Skeletal muscle tissue (tissue), 3 donors: ENCODE measurements at regions not wholly inside any gene's neighbourhood (a gene's known extent, or its start where the extent isn't known, plus 50 kb on each side); places are given as distances from the start of the nearest gene placed in this dataset.
A peak's percentile ranks its signal among the peaks of the same experiment; 100 is the strongest.

Experiments
- H3K27ac ChIP-seq: one replicate; pipeline ENCODE4 v1.7.0; 2013; ENCODE audit warnings: mild to moderate bottlenecking, low read depth, low read length, inconsistent platforms
- H3K27me3 ChIP-seq, 3 donors: one replicate each; pipeline ENCODE4 v1.7.0; 2013; ENCODE audit warnings: low read length in 3 of 3; ENCODE audit not compliant: control insufficient read depth in 3 of 3, insufficient read depth in 3 of 3
- H3K36me3 ChIP-seq, 3 donors: one replicate each; pipeline ENCODE4 v1.7.0; 2013; ENCODE audit warnings: low read length in 3 of 3; ENCODE audit not compliant: control insufficient read depth in 3 of 3, insufficient read depth in 3 of 3
- H3K4me1 ChIP-seq, 3 donors: one replicate each; pipeline ENCODE4 v1.7.0; 2013; ENCODE audit warnings: low read length in 3 of 3, mild to moderate bottlenecking in 3 of 3; ENCODE audit not compliant: control insufficient read depth in 3 of 3, insufficient read depth in 3 of 3
- H3K4me3 ChIP-seq, 3 donors: one replicate each; pipeline ENCODE4 v1.7.0; 2013; ENCODE audit warnings: low read length in 3 of 3
- H3K9ac ChIP-seq, 3 donors: one replicate each; pipeline ENCODE4 v1.7.0; 2013; ENCODE audit warnings: low read length in 3 of 3, mild to moderate bottlenecking in 3 of 3, moderate library complexity in 2 of 3, low read depth in 1 of 3
- H3K9me3 ChIP-seq, 3 donors: one replicate each; pipeline ENCODE4 v1.7.0; 2013; ENCODE audit warnings: low read length in 3 of 3; ENCODE audit not compliant: control insufficient read depth in 3 of 3
- donor health status: Osteomylitis.

DNA sequence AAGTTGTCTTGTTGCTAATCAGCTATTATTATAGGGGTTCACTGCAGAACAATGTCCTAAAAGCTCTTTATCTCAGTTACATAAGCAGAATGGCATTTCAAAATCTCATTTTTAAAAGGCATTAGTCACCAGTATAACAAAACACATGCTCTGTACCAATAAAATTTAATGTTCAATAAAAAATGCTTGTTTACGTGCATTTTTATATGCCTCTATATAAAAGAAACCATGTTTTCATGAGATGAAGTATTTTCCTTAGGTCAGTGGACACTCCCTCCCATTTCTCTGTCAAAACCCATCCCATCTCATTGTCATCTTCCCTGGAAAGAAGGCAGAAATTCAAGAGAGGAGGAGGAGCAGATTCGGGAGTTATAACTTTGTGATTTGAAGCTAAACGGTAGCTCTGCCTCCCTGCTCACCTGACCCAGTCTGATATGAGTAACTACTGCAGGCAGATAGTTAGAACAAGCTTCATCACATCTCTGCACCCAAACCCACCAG, 231.9 kb upstream of the SIX2 start:
- H3K9ac ChIP-seq = no peak overlapping the region
- H3K9me3 ChIP-seq = no peaks in the 10 kb centered on the region
- no peak overlapping the region for H3K4me3 ChIP-seq
- H3K4me1 ChIP-seq = peaks cover 40 to 51% (median 47%) of the 10 kb centered on the region in 3 donors
- H3K27ac ChIP-seq = peak overlapping the region; percentile 80
- no peaks in the 10 kb centered on the region for H3K36me3 ChIP-seq
- H3K27me3 ChIP-seq = no peaks in the 10 kb centered on the region

DNA sequence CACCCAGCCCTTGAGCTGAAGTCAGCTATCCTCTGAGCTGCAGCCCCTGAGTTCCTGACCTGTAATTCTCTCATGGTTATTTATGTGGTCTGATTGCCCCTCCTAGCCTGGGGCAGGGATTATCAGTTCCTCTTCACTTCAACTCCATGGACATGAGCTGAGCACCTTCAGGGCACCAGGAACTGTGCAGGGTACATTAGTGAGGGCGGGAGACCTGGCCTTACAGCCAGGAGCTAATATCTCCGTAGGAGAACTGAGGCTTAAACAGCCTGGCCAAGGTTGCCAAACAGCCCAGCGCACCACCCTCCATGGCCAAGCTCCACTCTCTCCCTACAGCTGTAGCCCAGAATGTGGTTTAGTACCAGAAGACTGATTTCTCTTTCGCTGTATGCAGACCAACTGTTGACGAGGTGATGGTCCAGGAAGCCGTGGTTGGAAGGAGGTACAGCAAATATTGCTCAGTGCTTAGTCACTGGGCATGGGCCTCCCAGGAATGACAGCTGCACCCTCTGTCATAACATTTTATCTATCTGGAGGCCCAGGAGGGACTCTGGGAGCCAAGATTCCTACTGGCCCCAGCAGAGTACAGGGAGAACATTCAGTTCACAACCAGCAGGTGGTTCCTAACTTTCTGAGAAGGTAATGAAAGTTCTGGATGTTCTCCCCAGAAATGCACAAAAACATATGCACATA, 228.7 kb upstream of the SIX2 start:
- Histone ChIP-seq H3K9ac (peak overlapping the region in 2 of 3 donors; percentile 37 to 55), H3K27ac (peak overlapping the region; percentile 84), H3K4me1 (peaks cover 40 to 46% (median 42%) of the 10 kb centered on the region in 3 donors), H3K36me3 (no peaks in the 10 kb centered on the region), H3K9me3 (no peaks in the 10 kb centered on the region), H3K27me3 (no peaks in the 10 kb centered on the region), H3K4me3 (peak overlapping the region; percentile 4 to 56 (median 38))

DNA sequence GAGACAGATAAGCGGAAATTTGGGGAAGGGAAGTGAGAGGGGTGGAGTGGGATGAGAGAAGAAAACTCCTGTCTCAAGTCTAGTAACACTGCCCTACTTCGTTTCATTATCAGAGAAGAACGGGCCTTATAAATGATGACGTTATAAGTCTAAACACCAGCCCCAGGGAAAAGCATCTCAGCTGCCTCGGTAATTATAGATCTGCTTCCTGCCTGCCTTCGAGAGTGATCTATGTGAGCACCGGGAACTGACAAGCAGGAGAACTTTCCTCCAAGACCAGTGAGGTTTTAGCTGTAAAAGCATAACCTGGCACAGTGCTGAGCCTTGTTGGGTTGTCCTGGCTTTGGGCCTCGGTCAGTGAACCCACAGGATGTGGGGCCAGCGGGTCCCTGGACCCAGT, 227.9 kb upstream of the SIX2 start:
- Histone ChIP-seq H3K4me3 (no peak overlapping the region), H3K9me3 (no peaks in the 10 kb centered on the region), H3K9ac (peak overlapping the region in 1 of 3 donors; percentile 55), H3K4me1 (peaks cover 32 to 37% (median 34%) of the 10 kb centered on the region in 3 donors), H3K36me3 (no peaks in the 10 kb centered on the region), H3K27ac (peak overlapping the region; percentile 84), H3K27me3 (no peaks in the 10 kb centered on the region)

DNA sequence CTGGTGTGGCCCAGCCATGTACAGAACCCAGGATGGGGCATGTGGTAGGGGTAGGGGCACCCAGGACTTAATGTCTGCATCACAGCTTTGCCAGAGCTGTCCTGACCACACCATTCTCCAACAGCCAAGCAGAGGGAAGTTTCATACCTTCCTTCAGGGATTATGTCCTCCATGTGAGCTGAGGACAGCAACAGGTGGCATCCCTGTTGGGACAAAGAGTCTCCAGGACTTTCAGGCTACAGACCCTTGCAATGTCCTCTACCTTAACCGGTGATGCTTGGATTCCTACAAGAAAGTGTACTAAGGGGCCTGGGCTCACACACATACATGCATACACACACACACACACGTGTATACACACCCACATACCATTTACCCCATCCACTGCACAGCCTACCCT, 227.0 kb upstream of the SIX2 start:
- no peak overlapping the region for H3K4me3 ChIP-seq
- H3K4me1 ChIP-seq = peaks cover 24 to 29% (median 26%) of the 10 kb centered on the region in 3 donors
- H3K27me3 ChIP-seq = no peaks in the 10 kb centered on the region
- no peaks in the 10 kb centered on the region for H3K36me3 ChIP-seq
- H3K9me3 ChIP-seq = no peaks in the 10 kb centered on the region
- no peak overlapping the region for H3K9ac ChIP-seq
- no peak overlapping the region for H3K27ac ChIP-seq

DNA sequence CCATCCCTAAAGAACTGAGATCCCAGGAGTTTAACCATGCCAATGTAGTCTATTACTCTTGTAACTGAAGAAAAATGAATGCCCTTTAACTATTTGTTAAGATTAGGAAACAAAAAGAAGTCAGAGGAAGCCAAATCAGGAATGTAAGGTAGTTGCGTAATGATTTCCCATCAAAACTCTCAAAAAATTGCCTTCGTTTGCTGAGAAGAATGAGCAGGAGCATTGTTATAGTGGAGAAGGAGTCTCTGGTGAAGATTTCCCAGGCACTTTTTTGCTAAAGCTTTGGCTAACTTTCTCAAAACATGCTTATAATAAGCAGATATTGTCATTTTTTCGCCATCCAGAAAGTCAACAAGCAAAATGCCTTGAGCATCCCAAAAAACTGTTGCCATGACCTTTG, 224.0 kb upstream of the SIX2 start:
- H3K9ac ChIP-seq = no peak overlapping the region
- no peaks in the 10 kb centered on the region for H3K36me3 ChIP-seq
- no peaks in the 10 kb centered on the region for H3K27me3 ChIP-seq
- H3K27ac ChIP-seq = no peak overlapping the region
- H3K4me1 ChIP-seq = peaks cover 12 to 22% (median 20%) of the 10 kb centered on the region in 3 donors
- no peaks in the 10 kb centered on the region for H3K9me3 ChIP-seq
- no peak overlapping the region for H3K4me3 ChIP-seq

DNA sequence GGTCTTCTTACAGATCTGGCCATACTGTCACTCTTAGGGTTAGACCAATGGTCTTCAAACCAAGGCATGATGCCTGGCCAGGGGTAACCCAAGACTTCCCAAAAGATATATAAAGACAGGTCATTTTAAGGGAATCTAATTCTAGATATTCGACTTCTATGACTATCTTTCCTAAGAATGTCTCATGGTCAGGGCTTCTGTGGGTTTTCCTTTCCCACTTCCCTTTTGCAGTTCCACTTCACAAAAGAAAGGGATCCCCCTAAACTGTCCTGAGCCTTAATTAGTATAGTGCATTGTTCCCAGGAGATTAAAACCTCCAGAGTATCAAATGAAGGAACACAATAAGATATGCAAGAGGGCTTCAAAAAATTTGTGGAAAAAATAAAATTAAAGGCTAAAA, 223.6 kb upstream of the SIX2 start:
- no peaks in the 10 kb centered on the region for H3K9me3 ChIP-seq
- no peaks in the 10 kb centered on the region for H3K27me3 ChIP-seq
- H3K9ac ChIP-seq = no peak overlapping the region
- no peak overlapping the region for H3K27ac ChIP-seq
- H3K36me3 ChIP-seq = no peaks in the 10 kb centered on the region
- H3K4me3 ChIP-seq = no peak overlapping the region
- H3K4me1 ChIP-seq = peaks cover 9 to 18% (median 15%) of the 10 kb centered on the region in 3 donors

DNA sequence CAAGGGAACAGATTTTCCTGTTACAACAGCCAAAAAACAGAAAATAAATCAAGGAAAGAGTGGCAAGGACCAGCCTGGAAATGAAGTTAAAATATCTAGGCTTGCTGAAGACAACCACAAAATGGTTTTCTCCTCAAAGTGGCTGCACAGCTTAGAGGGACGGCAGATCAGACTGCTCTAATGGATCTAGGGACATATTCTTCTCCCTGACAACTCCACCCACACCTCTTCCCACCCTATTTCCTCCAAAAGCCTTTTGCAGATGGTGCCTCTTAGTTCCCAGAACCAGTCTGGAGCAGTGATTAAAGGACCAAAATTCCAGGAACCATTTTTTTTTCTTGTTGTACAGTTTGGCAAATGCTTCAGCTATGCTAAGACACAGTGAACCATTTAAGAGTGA, 220.2 kb upstream of the SIX2 start:
- Histone ChIP-seq H3K4me3 (no peak overlapping the region), H3K27ac (no peak overlapping the region), H3K9me3 (no peaks in the 10 kb centered on the region), H3K4me1 (peaks cover 5 to 9% (median 7%) of the 10 kb centered on the region in 3 donors), H3K36me3 (no peaks in the 10 kb centered on the region), H3K9ac (no peak overlapping the region), H3K27me3 (no peaks in the 10 kb centered on the region)

DNA sequence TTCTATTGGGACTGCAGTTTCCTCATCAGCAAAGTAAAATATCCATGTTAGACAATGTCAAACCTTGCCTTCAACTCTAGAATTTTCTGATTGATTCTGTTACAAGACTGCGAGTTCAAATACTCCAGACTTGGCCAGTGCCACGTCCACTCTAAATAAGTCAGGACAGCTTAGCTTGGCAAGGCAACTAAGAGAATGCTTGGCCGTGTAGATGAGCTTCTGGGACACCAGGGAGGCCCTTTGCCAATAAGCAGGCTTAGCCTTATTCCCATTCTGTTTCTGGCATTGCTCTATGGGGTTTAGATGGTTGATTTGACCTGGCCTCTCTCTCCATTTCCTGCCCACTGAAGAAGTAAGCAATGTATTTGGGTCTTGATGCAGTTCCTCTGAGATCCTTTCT, 218.1 kb upstream of the SIX2 start:
- Histone ChIP-seq H3K27ac (no peak overlapping the region), H3K9me3 (no peaks in the 10 kb centered on the region), H3K4me3 (no peak overlapping the region), H3K9ac (no peak overlapping the region), H3K27me3 (no peaks in the 10 kb centered on the region), H3K36me3 (no peaks in the 10 kb centered on the region), H3K4me1 (peaks cover 5 to 9% (median 7%) of the 10 kb centered on the region in 3 donors)

DNA sequence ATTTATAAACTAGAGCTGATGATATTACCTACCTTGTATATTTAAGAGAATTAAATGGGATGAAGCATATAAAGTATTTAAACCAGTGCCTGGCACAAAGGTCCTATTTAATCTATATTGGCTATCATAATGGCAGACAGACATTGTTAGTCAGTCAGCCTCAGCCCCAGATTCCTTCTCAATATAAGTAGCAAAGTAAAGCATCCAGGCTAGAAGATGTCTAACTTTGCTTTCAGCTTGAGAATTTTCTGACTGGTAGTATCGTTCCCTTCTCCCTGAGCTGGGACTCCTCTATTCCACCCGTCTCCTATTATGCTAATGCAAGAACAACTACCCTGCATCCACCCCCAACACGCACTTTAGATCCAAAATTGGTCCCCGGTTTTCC, 215.7 kb upstream of the SIX2 start:
- no peak overlapping the region for H3K4me3 ChIP-seq
- H3K27ac ChIP-seq = no peak overlapping the region
- H3K9ac ChIP-seq = no peak overlapping the region
- H3K36me3 ChIP-seq = no peaks in the 10 kb centered on the region
- peaks cover 12 to 16% (median 13%) of the 10 kb centered on the region in 3 donors for H3K4me1 ChIP-seq
- no peaks in the 10 kb centered on the region for H3K9me3 ChIP-seq
- H3K27me3 ChIP-seq = no peaks in the 10 kb centered on the region

DNA sequence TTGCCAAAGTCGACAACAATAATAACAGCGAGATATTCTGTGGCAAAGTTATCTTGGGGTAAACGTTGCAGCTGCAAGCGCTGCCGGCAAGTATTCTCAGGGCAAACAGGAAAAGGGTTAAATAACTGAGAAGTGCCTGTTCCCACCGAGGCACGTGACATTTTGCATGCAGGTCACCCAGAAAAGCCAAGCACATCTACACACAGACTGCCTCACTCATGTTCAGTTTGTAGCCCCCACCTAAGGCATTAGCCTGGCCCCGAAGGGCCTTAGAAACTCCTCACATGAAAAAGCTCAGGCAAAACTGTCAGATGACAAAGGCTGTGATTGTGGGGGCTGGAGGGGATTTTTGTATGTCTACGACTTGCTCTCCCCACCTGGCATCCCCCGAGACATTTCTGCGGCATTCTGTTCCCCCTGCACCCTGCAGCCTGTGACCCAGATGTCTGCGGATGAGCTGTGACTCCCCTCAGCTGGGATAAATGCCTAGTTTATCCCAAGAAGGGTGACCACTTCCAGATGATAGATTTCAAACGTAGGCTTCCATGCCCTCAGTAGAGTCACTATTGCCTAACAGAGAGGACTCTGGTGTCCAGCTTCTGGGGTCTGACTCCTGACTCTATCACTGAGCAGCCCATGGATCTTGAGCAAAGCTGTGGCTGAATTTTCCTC, 215.2 kb upstream of the SIX2 start:
- Histone ChIP-seq H3K9me3 (no peaks in the 10 kb centered on the region), H3K4me3 (no peak overlapping the region), H3K27ac (no peak overlapping the region), H3K27me3 (no peaks in the 10 kb centered on the region), H3K4me1 (peaks cover 18 to 21% (median 18%) of the 10 kb centered on the region in 3 donors), H3K9ac (no peak overlapping the region), H3K36me3 (no peaks in the 10 kb centered on the region)
